NCI-H1092 treated with DMSO at 0.1 percent for 48 hours (cell line): ENCODE measurements at regions not wholly inside any gene's neighbourhood (a gene's known extent, or its start where the extent isn't known, plus 50 kb on each side); places are given as distances from the start of the nearest gene placed in this dataset.

ENCODE experiments used
- DNase-seq: peaks from one replicate; lab custom pipeline; 2025; lab: John Stamatoyannopoulos, UW

DNA sequence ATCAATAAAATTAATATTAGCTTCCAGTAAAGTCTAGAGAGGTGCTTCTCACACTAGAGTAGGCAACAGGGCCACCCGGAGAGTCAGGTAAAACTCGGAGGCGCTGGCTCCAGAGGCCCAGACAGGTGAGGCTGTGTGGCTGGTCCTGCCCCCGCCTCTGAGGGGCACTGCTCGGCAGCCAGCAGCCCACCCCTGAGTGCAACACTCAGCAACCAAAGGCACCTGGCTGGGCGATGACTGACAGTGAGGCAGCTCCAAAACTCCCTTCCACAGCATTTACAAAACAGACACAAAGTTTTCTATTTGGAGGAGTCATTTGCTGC, 138.8 kb upstream of the ID2 start:
- DNase-seq, result no peak

GRCh38 chr2:8543383-8544170, 138.3 kb upstream of the ID2 start:
- DNase-seq, result no peak

DNA sequence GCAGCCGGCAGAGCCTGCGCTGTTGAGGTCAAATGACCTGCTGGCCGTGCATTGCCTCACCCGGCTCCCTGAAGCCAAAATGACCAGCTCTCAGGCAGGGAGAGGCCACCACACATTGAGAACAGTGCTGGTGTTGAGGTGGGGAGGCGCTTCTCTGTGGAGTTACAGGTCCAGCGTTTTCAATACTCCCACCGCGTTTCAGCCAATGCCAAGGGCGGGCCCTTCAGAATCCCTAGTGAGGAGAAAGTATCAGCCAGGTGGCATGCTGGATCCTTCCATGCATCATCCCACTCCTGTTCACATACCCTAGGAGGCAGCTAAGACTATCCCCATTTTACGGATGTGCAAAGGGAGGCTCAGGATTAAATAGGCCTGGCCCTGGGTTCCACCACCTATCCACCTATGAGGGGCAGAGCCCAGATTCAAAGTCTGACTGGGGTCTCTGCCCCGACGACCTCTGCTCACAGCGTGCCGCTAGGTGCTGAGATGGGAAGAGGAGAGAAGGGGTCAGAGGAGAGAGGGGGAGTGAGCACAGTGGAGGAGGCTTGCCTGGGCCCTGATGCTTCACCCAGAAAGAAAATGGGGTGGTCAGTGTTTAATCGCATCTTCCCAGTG, 137.6 kb upstream of the ID2 start:
- DNase-seq, result no peak

DNA sequence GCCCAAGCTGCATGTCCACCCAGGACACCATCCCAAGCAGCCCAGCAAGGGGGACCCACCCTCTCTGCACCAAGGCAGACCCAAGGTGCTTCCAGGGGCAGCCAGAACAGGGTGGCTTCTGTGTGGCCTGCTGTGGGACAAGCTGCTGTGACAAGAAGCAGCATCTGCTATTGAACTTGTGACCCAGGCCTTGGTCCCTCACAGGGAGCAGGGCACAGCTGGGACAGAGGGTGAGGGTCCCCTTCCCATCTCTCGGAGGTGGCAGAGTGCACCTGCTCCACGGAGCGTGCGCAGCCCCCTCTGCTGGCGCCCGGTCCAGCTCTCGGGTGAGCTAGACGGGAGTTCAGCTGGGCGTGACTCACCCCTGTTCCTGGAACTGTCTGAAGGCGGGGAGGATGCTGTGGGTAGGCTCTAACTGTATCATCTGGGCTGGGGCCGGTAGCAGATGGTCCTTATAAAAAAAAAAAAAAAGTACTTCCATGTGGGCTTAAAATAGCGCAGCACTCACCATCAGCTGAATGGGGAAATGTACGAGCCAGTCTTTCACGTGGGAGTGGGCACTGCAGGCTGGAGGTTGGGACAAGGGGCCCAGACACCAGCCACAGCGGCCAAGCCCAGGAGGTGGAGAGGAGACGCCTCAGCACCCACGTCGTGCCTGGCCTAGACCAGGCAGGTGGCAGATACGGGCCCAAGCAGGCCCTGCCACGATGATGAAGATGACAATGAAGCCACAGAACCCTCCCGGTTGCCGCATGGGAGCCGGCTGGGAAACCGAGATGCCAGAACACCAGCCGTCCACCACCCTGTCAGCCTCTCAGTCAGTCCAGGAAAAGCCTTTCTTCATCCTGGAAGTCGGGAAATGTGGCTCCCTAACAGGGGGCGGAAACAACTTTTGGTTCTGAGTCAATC, 136.8 kb upstream of the ID2 start:
- no peak for DNase-seq

- DNase-seq, result no peak
Measured at GRCh38 chr2:8545695-8546611, 135.9 kb upstream of the ID2 start.

- no peak for DNase-seq
Measured at GRCh38 chr2:8546612-8547283, 135.1 kb upstream of the ID2 start.

GRCh38 chr2:8547284-8548064, 134.4 kb upstream of the ID2 start:
- no peak for DNase-seq

- no peak for DNase-seq
Measured at GRCh38 chr2:8548065-8548618, 133.7 kb upstream of the ID2 start.

DNA sequence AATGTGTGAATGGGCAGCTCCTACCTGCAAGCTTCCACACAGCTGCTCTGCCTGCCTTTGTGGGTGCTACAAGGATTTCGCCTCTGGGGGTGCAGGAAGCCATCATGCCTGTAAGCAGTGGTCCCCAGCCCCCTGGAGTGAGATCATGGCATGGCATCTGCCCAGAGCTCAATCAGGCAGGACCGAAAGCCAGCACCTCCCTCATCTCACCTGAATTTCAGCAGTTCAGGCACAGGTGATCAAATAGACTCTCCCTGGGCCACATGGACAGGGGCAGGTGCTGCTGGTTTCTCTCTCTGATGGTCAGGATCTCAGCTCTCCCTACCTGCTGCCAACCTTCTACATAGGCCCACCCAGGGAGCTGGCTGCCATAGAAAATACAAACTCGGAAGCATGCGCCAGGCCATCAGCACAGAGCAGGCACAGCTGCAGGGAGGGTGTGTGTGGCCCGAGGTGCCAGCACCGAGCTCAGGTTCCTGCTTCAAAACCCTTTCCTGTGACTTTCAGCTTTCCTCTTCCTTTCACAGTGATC, 133.2 kb upstream of the ID2 start:
- no peak for DNase-seq

DNA sequence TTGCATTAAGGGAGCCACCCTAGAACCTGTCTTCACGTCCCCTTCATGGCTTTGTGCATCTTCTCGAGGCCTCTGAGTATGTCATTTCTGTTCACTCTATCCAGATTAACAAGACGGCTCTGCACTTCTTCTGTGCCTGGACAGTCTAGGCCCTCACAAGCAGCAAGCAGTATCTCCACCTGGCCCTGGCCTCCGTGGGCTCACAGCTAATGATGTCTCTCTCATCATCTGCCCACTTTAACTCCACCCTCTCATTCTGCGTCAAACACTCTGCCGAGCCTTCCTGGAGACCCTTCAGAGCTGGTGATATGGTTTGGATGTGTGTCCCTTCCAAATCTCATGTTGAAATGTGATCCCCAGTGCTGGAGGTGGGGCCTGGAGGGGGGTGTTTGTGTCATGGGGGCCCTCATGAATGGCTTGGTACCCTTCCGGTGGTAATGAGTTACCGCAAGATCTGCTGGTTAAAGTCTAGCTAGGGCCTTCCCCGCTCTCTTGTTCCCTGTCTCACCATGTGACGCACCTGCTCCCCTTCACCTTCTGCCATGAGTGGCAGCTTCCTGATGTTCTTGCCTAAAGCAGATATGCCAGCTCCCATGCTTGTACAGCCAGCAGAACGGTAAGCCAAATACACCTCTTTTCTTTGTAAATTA, 132.5 kb upstream of the ID2 start:
- DNase-seq, result no peak

DNA sequence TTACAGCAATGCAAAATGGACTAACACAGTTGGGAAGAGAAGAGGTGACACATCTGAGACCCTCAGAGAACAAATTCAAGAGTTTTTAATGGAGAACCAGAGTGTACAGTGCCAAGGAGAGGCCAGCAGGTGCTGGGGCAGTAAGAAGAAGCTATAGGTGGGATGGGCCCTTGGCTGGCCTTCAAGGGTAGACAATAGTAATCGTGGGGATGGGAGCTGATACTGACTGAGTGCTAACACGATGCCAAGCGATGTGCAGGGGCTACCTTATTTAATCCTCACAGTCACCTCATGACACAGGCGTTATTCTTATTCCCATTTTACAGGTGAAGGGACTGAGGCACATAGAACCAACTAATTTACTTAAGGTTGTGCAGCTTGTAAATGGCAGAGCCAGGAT, 131.9 kb upstream of the ID2 start:
- no peak for DNase-seq

DNA sequence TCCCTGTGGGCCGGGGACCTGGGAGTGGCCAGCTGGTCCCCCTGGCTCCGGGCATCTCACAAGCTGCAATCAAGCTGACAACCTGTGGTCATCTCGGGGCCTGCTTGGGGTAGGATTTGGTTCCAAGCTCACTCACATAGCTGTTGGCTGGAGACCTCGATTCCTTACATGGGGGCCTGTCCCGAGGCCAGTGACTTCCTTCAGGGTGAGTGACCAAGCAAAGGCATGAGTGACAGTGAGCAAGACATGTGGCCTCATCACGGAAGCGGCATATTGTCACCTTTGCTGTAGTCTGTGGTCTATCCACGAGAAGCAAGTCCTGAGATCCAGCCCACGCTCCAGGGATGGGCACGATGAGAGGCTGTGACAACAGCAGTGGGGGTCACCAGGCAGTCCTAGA, 131.4 kb upstream of the ID2 start:
- no peak for DNase-seq

DNA sequence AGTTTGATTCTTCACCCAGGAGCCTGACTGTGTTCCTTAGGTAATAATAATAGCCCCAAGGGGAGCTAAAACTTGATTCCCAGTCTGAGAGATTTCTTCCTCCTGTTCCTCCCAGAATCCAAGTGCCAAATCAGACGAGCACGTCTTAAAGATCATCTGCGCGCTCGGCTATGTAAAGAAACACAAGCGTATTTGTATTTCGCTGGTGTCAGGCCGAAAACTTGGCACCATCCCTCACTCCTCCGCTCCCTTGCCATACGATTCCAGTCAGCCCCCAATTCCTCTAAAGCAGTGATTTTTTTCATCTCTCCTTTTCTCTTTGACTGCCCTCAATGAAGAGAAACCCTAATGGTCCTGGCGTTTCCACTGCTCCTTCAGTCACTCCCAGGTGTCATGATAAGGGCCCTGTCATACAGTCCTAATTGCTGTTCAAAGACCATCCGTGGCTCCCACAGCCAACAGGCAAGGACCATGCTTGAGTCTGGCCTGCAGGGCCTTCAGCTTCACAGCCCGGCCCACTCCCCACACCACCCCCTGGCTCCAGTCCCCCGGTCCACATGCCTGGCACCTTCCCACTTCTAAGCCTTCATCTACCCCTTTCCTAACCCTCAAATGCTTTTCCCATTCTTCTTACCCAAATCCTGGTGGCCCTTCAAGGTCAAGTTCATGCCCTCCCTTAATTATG, 130.8 kb upstream of the ID2 start:
- DNase-seq, result no peak

GRCh38 chr2:8551622-8552074, 130.2 kb upstream of the ID2 start:
- no peak for DNase-seq

GRCh38 chr2:8552293-8552801, 129.5 kb upstream of the ID2 start:
- DNase-seq, result no peak

DNA sequence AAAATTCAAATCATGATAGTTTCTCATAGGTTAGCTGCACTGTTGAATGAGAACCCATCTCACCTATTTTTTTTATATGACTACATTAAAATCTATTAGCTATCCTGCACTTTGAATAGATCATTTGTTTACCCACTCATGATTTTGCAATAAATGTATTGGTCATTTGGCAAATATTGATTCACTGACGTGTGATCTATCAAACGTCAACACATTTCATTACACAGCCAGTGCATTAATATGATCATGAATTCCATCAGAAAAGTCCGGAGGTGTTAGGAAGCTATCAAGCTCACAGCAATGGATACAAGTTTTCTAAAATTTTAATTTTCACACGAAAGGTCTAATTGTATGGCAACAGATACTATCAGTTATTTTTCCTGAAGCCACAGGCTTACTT, 128.2 kb upstream of the ID2 start:
- no peak for DNase-seq

DNA sequence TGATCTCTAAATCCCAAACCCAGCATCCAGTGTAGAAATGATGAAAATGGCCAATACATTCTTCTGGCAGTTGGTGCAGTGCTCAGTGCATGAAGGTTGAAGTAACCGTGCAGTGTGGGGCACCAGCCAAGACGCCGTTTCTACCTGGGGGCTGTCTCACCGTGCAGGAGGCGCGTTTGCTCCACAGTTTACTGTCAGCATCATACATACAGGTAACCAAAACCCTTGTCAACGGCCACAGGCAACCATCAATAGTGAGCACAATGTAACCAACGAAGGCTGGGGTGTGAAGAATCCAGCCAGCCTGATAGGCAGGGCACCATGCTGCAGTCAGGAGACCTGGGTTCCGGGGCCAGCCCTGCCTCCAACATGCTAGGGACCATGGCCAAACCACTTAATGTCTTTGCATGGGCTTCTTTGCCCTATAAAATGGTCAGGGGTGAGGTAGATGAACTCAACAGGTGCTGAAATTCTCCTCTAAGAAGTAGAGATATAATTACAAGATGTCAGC, 127.5 kb upstream of the ID2 start:
- no peak for DNase-seq

DNA sequence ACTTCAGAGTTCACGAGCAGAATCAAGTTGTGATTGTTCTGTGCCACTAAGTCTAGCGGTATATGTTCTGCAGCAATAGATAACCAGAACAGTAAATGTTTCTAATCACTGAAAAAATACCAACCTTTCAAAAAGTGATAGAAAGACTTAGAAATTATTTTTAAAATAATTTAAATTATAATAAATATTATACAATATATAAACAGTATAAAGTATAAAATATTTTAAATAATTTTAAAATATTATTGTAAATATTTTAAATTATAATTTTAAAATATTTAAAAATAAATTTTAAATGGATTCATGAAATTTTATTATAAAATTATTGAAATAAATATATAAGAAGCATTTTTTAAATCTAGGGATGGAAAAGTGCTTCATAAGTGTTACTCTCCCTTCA, 126.3 kb upstream of the ID2 start:
- DNase-seq, result no peak
